ENCODE measurements at regions not wholly inside any gene's neighbourhood (a gene's known extent, or its start where the extent isn't known, plus 50 kb on each side); places are given as distances from the start of the nearest gene placed in this dataset.

DNA sequence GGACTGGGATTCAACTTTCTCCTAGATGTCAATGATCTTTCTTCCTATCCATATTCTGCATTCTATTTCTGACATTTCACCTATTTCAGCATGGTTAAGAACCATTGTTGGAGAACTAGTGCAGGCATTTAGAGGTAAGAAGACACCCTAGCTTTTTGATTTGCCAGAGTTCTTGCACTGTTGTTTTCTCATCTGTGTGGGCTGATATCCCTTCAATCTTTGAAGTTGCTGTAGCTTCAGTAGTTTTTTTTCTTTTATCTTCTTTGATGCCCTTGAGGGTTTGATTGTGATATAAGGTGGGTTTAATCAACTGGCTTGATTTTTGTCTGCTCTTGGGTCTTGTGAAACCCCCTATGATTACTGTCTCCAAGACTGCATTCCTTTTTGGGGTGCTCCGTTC is 502.1 kb downstream of the ETS1 start:
- H3K9me3 ChIP-seq = no peaks in the 10 kb centered on the region
- 0% methylated on average over 1 of the region's 1 CpG for WGBS
- no peak overlapping the region for H3K4me3 ChIP-seq
- no peaks in the 10 kb centered on the region for H3K36me3 ChIP-seq
- DNase-seq (ENCODE audit: low spot score in 2 of 2) = no peak
- TF ChIP-seq, protein P1, sequence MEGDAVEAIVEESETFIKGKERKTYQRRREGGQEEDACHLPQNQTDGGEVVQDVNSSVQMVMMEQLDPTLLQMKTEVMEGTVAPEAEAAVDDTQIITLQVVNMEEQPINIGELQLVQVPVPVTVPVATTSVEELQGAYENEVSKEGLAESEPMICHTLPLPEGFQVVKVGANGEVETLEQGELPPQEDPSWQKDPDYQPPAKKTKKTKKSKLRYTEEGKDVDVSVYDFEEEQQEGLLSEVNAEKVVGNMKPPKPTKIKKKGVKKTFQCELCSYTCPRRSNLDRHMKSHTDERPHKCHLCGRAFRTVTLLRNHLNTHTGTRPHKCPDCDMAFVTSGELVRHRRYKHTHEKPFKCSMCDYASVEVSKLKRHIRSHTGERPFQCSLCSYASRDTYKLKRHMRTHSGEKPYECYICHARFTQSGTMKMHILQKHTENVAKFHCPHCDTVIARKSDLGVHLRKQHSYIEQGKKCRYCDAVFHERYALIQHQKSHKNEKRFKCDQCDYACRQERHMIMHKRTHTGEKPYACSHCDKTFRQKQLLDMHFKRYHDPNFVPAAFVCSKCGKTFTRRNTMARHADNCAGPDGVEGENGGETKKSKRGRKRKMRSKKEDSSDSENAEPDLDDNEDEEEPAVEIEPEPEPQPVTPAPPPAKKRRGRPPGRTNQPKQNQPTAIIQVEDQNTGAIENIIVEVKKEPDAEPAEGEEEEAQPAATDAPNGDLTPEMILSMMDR (IDR thresholded peaks at IDR 0.05) = no peak
- no peak for TF ChIP-seq POLR2AphosphoS5 (IDR thresholded peaks at IDR 0.05)
- TF ChIP-seq EP300 (IDR thresholded peaks at IDR 0.05) = no peak
- H3K27me3 ChIP-seq = no peaks in the 10 kb centered on the region
- no peaks in the 10 kb centered on the region for H3K4me1 ChIP-seq
- H3K27ac ChIP-seq = no peak overlapping the region

DNA sequence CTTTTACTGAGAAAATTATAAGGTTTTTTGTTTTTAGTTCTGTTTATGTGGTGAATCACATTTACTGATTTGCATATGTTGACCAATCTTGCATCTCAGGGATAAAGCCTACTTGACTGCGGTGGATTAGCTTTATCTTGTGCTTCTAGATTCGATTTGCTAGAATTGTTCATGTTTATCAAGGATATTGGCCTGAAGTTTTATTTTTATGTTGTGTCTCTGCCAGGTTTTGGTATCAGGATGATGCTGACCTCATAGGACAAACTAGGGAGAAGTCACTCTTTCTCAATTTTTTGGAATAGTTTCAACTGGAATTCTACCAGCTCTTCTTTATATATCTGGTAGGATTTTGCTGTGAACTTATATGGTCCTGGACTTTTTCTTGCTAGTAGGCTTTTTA is 504.8 kb downstream of the ETS1 start:
- no peaks in the 10 kb centered on the region for H3K9me3 ChIP-seq
- H3K27me3 ChIP-seq = no peaks in the 10 kb centered on the region
- no peaks in the 10 kb centered on the region for H3K4me1 ChIP-seq
- no peak overlapping the region for H3K27ac ChIP-seq
- no peak overlapping the region for H3K4me3 ChIP-seq
- TF ChIP-seq POLR2A (IDR thresholded peaks at IDR 0.05) (no peak), POLR2AphosphoS5 (IDR thresholded peaks at IDR 0.05) (no peak), EP300 (IDR thresholded peaks at IDR 0.05) (no peak)
- TF ChIP-seq, protein P1 (IDR thresholded peaks at IDR 0.05) = no peak
- no peaks in the 10 kb centered on the region for H3K36me3 ChIP-seq
- DNase-seq (ENCODE audit: low spot score in 2 of 2) = no peak
- WGBS = 89% methylated on average over 2 of the region's 2 CpGs

DNA sequence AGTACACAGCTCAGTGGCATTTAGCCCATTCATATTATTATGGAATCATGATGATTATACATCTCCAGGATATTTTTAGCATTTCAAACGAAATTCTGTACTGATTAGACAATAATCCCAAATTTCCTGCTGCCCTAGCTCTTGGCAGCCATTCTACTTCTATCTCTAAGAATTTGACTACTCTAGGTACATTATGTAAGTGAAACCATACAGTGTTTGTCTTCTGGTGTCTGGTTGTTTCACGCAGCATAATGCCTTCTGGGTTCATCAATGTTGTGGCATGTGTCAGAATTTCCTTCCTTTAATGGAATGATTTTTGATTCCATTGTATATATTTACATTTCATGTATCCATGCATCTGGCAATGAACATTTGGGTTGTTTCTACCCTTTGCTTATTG is 517.7 kb downstream of the ETS1 start:
- Histone ChIP-seq H3K27ac (no peak overlapping the region), H3K4me1 (no peaks in the 10 kb centered on the region), H3K36me3 (no peaks in the 10 kb centered on the region), H3K27me3 (no peaks in the 10 kb centered on the region), H3K4me3 (no peak overlapping the region), H3K9me3 (no peaks in the 10 kb centered on the region)
- TF ChIP-seq POLR2A (IDR thresholded peaks at IDR 0.05) (no peak), POLR2AphosphoS5 (IDR thresholded peaks at IDR 0.05) (no peak), EP300 (IDR thresholded peaks at IDR 0.05) (no peak)
- TF ChIP-seq, protein P1 (IDR thresholded peaks at IDR 0.05) = no peak
- 56% methylated on average over 2 of the region's 2 CpGs for WGBS
- no peak for DNase-seq (ENCODE audit: low spot score in 2 of 2)

DNA sequence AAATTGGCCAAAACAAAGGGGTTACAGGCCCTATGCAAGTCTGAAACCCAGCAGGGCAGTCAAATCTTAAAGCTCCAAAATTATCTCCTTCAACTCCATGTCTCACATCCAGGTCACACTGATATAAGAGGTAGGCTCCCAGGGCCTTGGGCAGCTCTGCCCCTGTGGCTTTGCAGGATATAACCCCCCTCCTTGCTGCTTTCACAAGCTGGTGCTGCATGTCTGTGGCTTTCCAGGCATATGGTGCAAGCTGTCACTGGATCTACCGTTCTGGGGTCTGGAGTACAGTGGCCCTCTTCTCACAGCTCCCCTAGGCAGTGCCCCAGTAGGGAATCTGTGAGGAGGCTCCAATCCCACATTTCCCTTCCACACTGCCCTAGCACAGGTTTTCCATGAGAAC is 519.6 kb downstream of the ETS1 start:
- H3K4me1 ChIP-seq = no peaks in the 10 kb centered on the region
- WGBS = 67% methylated on average over 1 of the region's 1 CpG
- no peak for TF ChIP-seq EP300 (IDR thresholded peaks at IDR 0.05)
- no peak for TF ChIP-seq POLR2A (IDR thresholded peaks at IDR 0.05)
- no peak for TF ChIP-seq POLR2AphosphoS5 (IDR thresholded peaks at IDR 0.05)
- TF ChIP-seq, protein P1 (IDR thresholded peaks at IDR 0.05) = no peak
- no peak overlapping the region for H3K27ac ChIP-seq
- no peak for DNase-seq (ENCODE audit: low spot score in 2 of 2)
- H3K36me3 ChIP-seq = no peaks in the 10 kb centered on the region
- no peaks in the 10 kb centered on the region for H3K27me3 ChIP-seq
- H3K4me3 ChIP-seq = no peak overlapping the region
- H3K9me3 ChIP-seq = no peaks in the 10 kb centered on the region

DNA sequence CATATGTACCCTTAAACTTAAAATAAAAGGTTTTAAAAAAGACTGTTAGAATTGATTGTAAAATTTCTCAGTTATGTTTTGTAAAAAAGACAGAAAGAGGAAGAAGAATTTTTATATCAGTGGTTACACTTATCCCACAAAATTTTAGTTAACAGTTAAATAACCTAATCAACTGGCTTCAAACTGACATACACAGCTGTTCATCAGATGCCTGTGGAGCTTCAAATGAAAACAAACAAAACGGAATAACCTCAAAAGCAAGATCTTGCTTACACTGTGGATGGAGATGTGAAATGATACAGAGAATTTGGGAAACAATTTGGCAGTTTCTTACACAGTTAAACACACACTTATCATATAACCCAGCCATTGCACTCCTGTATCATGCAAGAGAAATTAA is 521.0 kb downstream of the ETS1 start:
- H3K36me3 ChIP-seq = no peaks in the 10 kb centered on the region
- 54% methylated on average over 1 of the region's 1 CpG for WGBS
- H3K27ac ChIP-seq = no peak overlapping the region
- H3K27me3 ChIP-seq = no peaks in the 10 kb centered on the region
- no peaks in the 10 kb centered on the region for H3K4me1 ChIP-seq
- no peak for DNase-seq (ENCODE audit: low spot score in 2 of 2)
- no peak overlapping the region for H3K4me3 ChIP-seq
- TF ChIP-seq POLR2AphosphoS5 (IDR thresholded peaks at IDR 0.05) = no peak
- TF ChIP-seq POLR2A (IDR thresholded peaks at IDR 0.05) = no peak
- TF ChIP-seq, protein P1 (IDR thresholded peaks at IDR 0.05) = no peak
- no peak for TF ChIP-seq EP300 (IDR thresholded peaks at IDR 0.05)
- H3K9me3 ChIP-seq = no peaks in the 10 kb centered on the region

Data from suprapubic skin (tissue), 4 donors.